ENCODE measurements at regions not wholly inside any gene's neighbourhood (a gene's known extent, or its start where the extent isn't known, plus 50 kb on each side); places are given as distances from the start of the nearest gene placed in this dataset.
A peak's percentile ranks its signal among the peaks of the same experiment; 100 is the strongest.

GRCh38 chr15:62452667-62453066 is 287.6 kb upstream of the C2CD4B start:
- intact Hi-C loops (cut with micrococcal nuclease; ENCODE audit: unreplicated experiment), result no loop called here
- Histone ChIP-seq H3K27me3 (replicated peaks; ENCODE audit: insufficient read depth, low read depth, low read length, poor library complexity) (no peaks in the 10 kb centered on the region), H3K27ac (ENCODE audit: low read depth, low read length, poor library complexity, severe bottlenecking) (no peak overlapping the region), H3K9me3 (ENCODE audit: low read depth, low read length, poor library complexity, severe bottlenecking) (no peaks in the 10 kb centered on the region), H3K4me1 (ENCODE audit: insufficient read depth, low read length, poor library complexity, severe bottlenecking) (peaks cover 23% of the 10 kb centered on the region), H3K4me3 (ENCODE audit: low read depth, low read length, poor library complexity, severe bottlenecking) (no peak overlapping the region), H3K36me3 (ENCODE audit: insufficient read depth, low read length, poor library complexity, severe bottlenecking) (no peaks in the 10 kb centered on the region)
- no peak for TF ChIP-seq EZH2 (IDR thresholded peaks at IDR 0.05; ENCODE audit: borderline replicate concordance, low read depth, low read length, poor library complexity, severe bottlenecking)
- POLR2A ChIA-PET (ENCODE audit: low non-redundant PET), result interaction anchor here (0.7 kb wide), 1 partner anchor 100 kb away, joined by 4 read pairs; no protein-coding TSS in a partner anchor
- no peak for DNase-seq (ENCODE audit: low spot score)
- CTCF ChIA-PET, result no interaction called here
- BruUV-seq (replicated peaks), result no TSS peak

GRCh38 chr15:62453375-62453774 is 288.3 kb upstream of the C2CD4B start:
- POLR2A ChIA-PET (ENCODE audit: low non-redundant PET), result interaction anchor here (0.7 kb wide), 1 partner anchor 101 kb away, joined by 4 read pairs; no protein-coding TSS in a partner anchor
- BruUV-seq (replicated peaks), result no TSS peak
- H3K27ac ChIP-seq (ENCODE audit: low read depth, low read length, poor library complexity, severe bottlenecking), result peak overlapping the region; percentile 25

DNA sequence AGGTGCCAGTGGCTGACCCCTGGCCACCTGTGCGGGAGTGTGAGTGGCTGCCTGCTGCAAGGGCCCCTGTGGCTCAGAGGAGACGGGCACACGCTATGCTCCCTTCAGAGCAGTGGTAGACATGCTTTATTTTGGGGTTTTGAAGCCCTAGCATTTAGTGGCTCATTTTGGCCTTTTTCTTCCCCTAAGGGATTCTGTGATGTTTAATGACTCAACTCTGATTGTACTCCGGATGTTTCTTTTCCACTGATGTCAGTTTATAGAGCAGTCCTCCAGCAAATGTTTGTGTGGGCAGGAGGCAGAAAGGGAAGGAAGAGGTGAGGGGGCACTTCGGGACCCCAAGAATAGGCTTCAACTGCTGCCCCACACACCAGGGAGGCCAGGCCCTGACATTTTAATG is 288.9 kb upstream of the C2CD4B start:
- intact Hi-C loops (cut with micrococcal nuclease; ENCODE audit: unreplicated experiment), result no loop called here
- POLR2A ChIA-PET (ENCODE audit: low non-redundant PET), result no interaction called here
- no peak for DNase-seq (ENCODE audit: low spot score)
- BruUV-seq (replicated peaks), result no TSS peak
- CTCF ChIA-PET, result no interaction called here
- Histone ChIP-seq H3K27me3 (replicated peaks; ENCODE audit: insufficient read depth, low read depth, low read length, poor library complexity) (no peaks in the 10 kb centered on the region), H3K9me3 (ENCODE audit: low read depth, low read length, poor library complexity, severe bottlenecking) (no peaks in the 10 kb centered on the region), H3K36me3 (ENCODE audit: insufficient read depth, low read length, poor library complexity, severe bottlenecking) (no peaks in the 10 kb centered on the region), H3K27ac (ENCODE audit: low read depth, low read length, poor library complexity, severe bottlenecking) (peak overlapping the region; percentile 25), H3K4me3 (ENCODE audit: low read depth, low read length, poor library complexity, severe bottlenecking) (no peak overlapping the region), H3K4me1 (ENCODE audit: insufficient read depth, low read length, poor library complexity, severe bottlenecking) (peaks cover 23% of the 10 kb centered on the region)
- TF ChIP-seq EZH2 (IDR thresholded peaks at IDR 0.05; ENCODE audit: borderline replicate concordance, low read depth, low read length, poor library complexity, severe bottlenecking), result no peak
- TF ChIP-seq, protein P1, sequence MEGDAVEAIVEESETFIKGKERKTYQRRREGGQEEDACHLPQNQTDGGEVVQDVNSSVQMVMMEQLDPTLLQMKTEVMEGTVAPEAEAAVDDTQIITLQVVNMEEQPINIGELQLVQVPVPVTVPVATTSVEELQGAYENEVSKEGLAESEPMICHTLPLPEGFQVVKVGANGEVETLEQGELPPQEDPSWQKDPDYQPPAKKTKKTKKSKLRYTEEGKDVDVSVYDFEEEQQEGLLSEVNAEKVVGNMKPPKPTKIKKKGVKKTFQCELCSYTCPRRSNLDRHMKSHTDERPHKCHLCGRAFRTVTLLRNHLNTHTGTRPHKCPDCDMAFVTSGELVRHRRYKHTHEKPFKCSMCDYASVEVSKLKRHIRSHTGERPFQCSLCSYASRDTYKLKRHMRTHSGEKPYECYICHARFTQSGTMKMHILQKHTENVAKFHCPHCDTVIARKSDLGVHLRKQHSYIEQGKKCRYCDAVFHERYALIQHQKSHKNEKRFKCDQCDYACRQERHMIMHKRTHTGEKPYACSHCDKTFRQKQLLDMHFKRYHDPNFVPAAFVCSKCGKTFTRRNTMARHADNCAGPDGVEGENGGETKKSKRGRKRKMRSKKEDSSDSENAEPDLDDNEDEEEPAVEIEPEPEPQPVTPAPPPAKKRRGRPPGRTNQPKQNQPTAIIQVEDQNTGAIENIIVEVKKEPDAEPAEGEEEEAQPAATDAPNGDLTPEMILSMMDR (conservative IDR thresholded peaks at IDR 0.05; ENCODE audit: low read depth, low read length), result no peak

More at GRCh38 chr15:62453375-62453774, 288.3 kb upstream of the C2CD4B start:
- Histone ChIP-seq H3K9me3 (ENCODE audit: low read depth, low read length, poor library complexity, severe bottlenecking) (no peaks in the 10 kb centered on the region), H3K36me3 (ENCODE audit: insufficient read depth, low read length, poor library complexity, severe bottlenecking) (no peaks in the 10 kb centered on the region), H3K4me3 (ENCODE audit: low read depth, low read length, poor library complexity, severe bottlenecking) (no peak overlapping the region), H3K4me1 (ENCODE audit: insufficient read depth, low read length, poor library complexity, severe bottlenecking) (peaks cover 23% of the 10 kb centered on the region), H3K27me3 (replicated peaks; ENCODE audit: insufficient read depth, low read depth, low read length, poor library complexity) (no peaks in the 10 kb centered on the region)
- CTCF ChIA-PET, result no interaction called here
- no peak for DNase-seq (ENCODE audit: low spot score)
- intact Hi-C loops (cut with micrococcal nuclease; ENCODE audit: unreplicated experiment), result no loop called here
- TF ChIP-seq, protein P1 (conservative IDR thresholded peaks at IDR 0.05; ENCODE audit: low read depth, low read length), result no peak
- no peak for TF ChIP-seq EZH2 (IDR thresholded peaks at IDR 0.05; ENCODE audit: borderline replicate concordance, low read depth, low read length, poor library complexity, severe bottlenecking)

GRCh38 chr15:62454567-62455172 is 289.6 kb upstream of the C2CD4B start:
- CTCF ChIA-PET, result no interaction called here
- TF ChIP-seq EZH2 (IDR thresholded peaks at IDR 0.05; ENCODE audit: borderline replicate concordance, low read depth, low read length, poor library complexity, severe bottlenecking), result no peak
- TF ChIP-seq, protein P1 (conservative IDR thresholded peaks at IDR 0.05; ENCODE audit: low read depth, low read length), result no peak
- DNase-seq (ENCODE audit: low spot score), result no peak
- no peaks in the 10 kb centered on the region for H3K27me3 ChIP-seq (replicated peaks; ENCODE audit: insufficient read depth, low read depth, low read length, poor library complexity)
- H3K36me3 ChIP-seq (ENCODE audit: insufficient read depth, low read length, poor library complexity, severe bottlenecking), result no peaks in the 10 kb centered on the region
- POLR2A ChIA-PET (ENCODE audit: low non-redundant PET), result no interaction called here
- intact Hi-C loops (cut with micrococcal nuclease; ENCODE audit: unreplicated experiment), result no loop called here
- BruUV-seq (replicated peaks), result no TSS peak
- no peak overlapping the region for H3K4me3 ChIP-seq (ENCODE audit: low read depth, low read length, poor library complexity, severe bottlenecking)
- H3K9me3 ChIP-seq (ENCODE audit: low read depth, low read length, poor library complexity, severe bottlenecking), result no peaks in the 10 kb centered on the region
- H3K27ac ChIP-seq (ENCODE audit: low read depth, low read length, poor library complexity, severe bottlenecking), result no peak overlapping the region
- H3K4me1 ChIP-seq (ENCODE audit: insufficient read depth, low read length, poor library complexity, severe bottlenecking), result peaks cover 23% of the 10 kb centered on the region

Data from A673 (cell line).